Liver (tissue), 8 donors: ENCODE measurements at regions not wholly inside any gene's neighbourhood (a gene's known extent, or its start where the extent isn't known, plus 50 kb on each side); places are given as distances from the start of the nearest gene placed in this dataset.

Experiments used
- DNase-seq: peaks from one replicate; pipeline ENCODE4 v3.0.0-alpha.2; 2017; ENCODE audit warnings: low spot score
- H3K27ac ChIP-seq, 2 donors: one replicate each; pipeline ENCODE4 v1.7.0; 2013; ENCODE audit warnings: inconsistent platforms in 2 of 2, low read length in 2 of 2, control low read depth in 1 of 2, low read depth in 1 of 2, mild to moderate bottlenecking in 1 of 2
- H3K27me3 ChIP-seq, 4 donors: one replicate each; pipeline versions ENCODE4 v1.6.1 to v1.7.0; 2013; ENCODE audit warnings: low read length in 3 of 4, inconsistent platforms in 1 of 4, mild to moderate bottlenecking in 1 of 4, moderate library complexity in 1 of 4; ENCODE audit not compliant: control insufficient read depth in 4 of 4, insufficient read depth in 4 of 4
- H3K36me3 ChIP-seq, 4 donors: one replicate each; pipeline versions ENCODE4 v1.6.1 to v1.7.0; 2013; ENCODE audit warnings: low read length in 3 of 4, mild to moderate bottlenecking in 3 of 4, low read depth in 1 of 4, moderate library complexity in 1 of 4; ENCODE audit not compliant: control insufficient read depth in 4 of 4, insufficient read depth in 3 of 4
- H3K4me1 ChIP-seq, 4 donors: one replicate each; pipeline versions ENCODE4 v1.6.1 to v1.7.0; 2013; ENCODE audit warnings: low read length in 3 of 4, mild to moderate bottlenecking in 3 of 4, moderate library complexity in 1 of 4; ENCODE audit not compliant: control insufficient read depth in 4 of 4, insufficient read depth in 4 of 4
- H3K4me3 ChIP-seq, 3 donors: one replicate each; pipeline versions ENCODE4 v1.6.1 to v1.7.0; 2013; ENCODE audit warnings: low read length in 3 of 3, control low read depth in 1 of 3, low read depth in 1 of 3, mild to moderate bottlenecking in 1 of 3
- H3K9ac ChIP-seq, 2 donors: one replicate each; pipeline ENCODE4 v1.7.0; 2013; ENCODE audit warnings: low read length in 2 of 2, mild to moderate bottlenecking in 2 of 2, moderate library complexity in 2 of 2, control low read depth in 1 of 2, low read depth in 1 of 2
- H3K9me3 ChIP-seq, 4 donors: one replicate each; pipeline versions ENCODE4 v1.6.1 to v1.7.0; 2013; ENCODE audit warnings: low read length in 3 of 4; ENCODE audit not compliant: control insufficient read depth in 4 of 4
- EGR1 ChIP-seq, 2 donors: IDR thresholded peaks; 2 replicates each; pipeline ENCODE4 v1.6.1; 2016 to 2018; ENCODE audit warnings: antibody characterized with exemption in 2 of 2, low read depth in 2 of 2
- FOXA1 ChIP-seq: IDR thresholded peaks from 2 replicates; pipeline ENCODE4 v1.6.1; 2016; ENCODE audit warnings: antibody characterized with exemption
- GABPA ChIP-seq, 2 donors: IDR thresholded peaks in 1 of 2; conservative IDR thresholded peaks in 1 of 2; 2 replicates each; pipeline ENCODE4 v1.6.1; 2016; ENCODE audit warnings: antibody characterized with exemption in 2 of 2, mild to moderate bottlenecking in 1 of 2, moderate library complexity in 1 of 2
- HNF4A ChIP-seq, 2 donors: conservative IDR thresholded peaks; 2 replicates each; pipeline ENCODE4 v1.6.1; 2016; ENCODE audit warnings: antibody characterized with exemption in 2 of 2, mild to moderate bottlenecking in 2 of 2
- HNF4G ChIP-seq: IDR thresholded peaks from 2 replicates; pipeline ENCODE4 v1.6.1; 2016; ENCODE audit warnings: antibody characterized with exemption
- JUND ChIP-seq, 2 donors: IDR thresholded peaks; 2 replicates each; pipeline ENCODE4 v1.6.1; 2016; ENCODE audit warnings: antibody characterized with exemption in 2 of 2
- NR2F2 ChIP-seq: IDR thresholded peaks from 2 replicates; pipeline ENCODE4 v1.6.1; 2016; ENCODE audit warnings: antibody characterized with exemption
- RAD21 ChIP-seq, 2 donors: IDR thresholded peaks; 2 replicates each; pipeline ENCODE4 v1.6.1; 2016; ENCODE audit warnings: antibody characterized with exemption in 2 of 2, mild to moderate bottlenecking in 2 of 2
- SP1 ChIP-seq: IDR thresholded peaks from 2 replicates; pipeline ENCODE4 v1.6.1; 2018; ENCODE audit warnings: antibody characterized with exemption, mild to moderate bottlenecking
- TAF1 ChIP-seq: conservative IDR thresholded peaks from 2 replicates; pipeline ENCODE4 v1.6.1; 2016; ENCODE audit warnings: antibody characterized with exemption, mild to moderate bottlenecking
- YY1 ChIP-seq: IDR thresholded peaks from 2 replicates; pipeline ENCODE4 v1.6.1; 2016; ENCODE audit warnings: antibody characterized with exemption, mild to moderate bottlenecking
- WGBS: extraction: QIAGEN DNeasy Blood & Tissue Kit; methylation state at CpG from one replicate; pipeline ENCODE4 v1.1.7; 2013; 5-methylcytosine and 5-hydroxymethylcytosine counted together
- TF ChIP-seq, protein P1 (sequence below): IDR thresholded peaks from 2 replicates; pipeline ENCODE4 v1.6.1; 2016; ENCODE audit warnings: antibody characterized with exemption
- TF ChIP-seq, protein P2 (sequence below): fragments of 150-350 bp; IDR thresholded peaks from 2 replicates; pipeline ENCODE4 v1.5.1; 2017; ENCODE audit warnings: improper control_type of control experiment, low read depth, low read length; ENCODE audit not compliant: missing input control
- TF ChIP-seq, protein P3 (sequence below): IDR thresholded peaks from 2 replicates; pipeline ENCODE4 v1.6.1; 2016; ENCODE audit warnings: antibody characterized with exemption, mild to moderate bottlenecking
- TF ChIP-seq, protein P4 (sequence below): IDR thresholded peaks from 2 replicates; pipeline ENCODE4 v1.6.1; 2016; ENCODE audit warnings: antibody characterized with exemption
- TF ChIP-seq, protein P5 (sequence below): IDR thresholded peaks from 2 replicates; pipeline ENCODE4 v1.6.1; 2016; ENCODE audit warnings: antibody characterized with exemption
- donor health status: healthy.
- donor health status: healthy.
- donor health status: healthy.
- donor health status: healthy.
- donor health status: healthy.

DNA sequence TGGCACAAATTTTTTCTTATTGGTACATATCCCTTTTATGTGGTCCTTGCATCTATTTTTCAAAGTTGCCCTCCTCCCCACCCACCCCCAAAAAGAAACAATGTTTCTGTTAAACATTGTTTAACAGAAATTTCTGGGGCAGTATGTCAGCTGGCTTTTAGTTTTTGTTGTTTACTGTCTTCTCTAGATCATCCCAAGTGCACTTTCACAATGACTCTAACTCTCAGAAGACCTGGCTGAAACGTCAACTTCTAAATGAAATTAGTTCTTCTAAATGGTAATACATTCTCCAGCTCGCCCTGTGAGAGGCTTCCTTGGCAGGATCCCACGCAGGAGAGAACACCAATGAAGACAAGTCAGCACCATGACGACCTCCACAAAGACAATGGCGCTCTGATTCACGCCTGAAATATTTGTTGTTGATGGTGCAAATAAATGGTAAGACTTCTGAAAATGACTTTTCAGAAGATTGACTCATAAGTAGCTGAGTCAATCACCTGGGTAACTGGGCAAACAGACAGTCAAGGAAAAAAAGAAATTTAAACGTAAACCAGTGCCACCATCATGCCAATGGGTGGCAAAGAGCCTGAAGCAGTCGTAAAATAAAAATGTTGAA, 293.7 kb downstream of the FZD1 start:
- H3K36me3 ChIP-seq = no peaks in the 10 kb centered on the region
- TF ChIP-seq, protein P1, sequence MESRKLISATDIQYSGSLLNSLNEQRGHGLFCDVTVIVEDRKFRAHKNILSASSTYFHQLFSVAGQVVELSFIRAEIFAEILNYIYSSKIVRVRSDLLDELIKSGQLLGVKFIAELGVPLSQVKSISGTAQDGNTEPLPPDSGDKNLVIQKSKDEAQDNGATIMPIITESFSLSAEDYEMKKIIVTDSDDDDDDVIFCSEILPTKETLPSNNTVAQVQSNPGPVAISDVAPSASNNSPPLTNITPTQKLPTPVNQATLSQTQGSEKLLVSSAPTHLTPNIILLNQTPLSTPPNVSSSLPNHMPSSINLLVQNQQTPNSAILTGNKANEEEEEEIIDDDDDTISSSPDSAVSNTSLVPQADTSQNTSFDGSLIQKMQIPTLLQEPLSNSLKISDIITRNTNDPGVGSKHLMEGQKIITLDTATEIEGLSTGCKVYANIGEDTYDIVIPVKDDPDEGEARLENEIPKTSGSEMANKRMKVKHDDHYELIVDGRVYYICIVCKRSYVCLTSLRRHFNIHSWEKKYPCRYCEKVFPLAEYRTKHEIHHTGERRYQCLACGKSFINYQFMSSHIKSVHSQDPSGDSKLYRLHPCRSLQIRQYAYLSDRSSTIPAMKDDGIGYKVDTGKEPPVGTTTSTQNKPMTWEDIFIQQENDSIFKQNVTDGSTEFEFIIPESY = no peak
- TF ChIP-seq, protein P2, sequence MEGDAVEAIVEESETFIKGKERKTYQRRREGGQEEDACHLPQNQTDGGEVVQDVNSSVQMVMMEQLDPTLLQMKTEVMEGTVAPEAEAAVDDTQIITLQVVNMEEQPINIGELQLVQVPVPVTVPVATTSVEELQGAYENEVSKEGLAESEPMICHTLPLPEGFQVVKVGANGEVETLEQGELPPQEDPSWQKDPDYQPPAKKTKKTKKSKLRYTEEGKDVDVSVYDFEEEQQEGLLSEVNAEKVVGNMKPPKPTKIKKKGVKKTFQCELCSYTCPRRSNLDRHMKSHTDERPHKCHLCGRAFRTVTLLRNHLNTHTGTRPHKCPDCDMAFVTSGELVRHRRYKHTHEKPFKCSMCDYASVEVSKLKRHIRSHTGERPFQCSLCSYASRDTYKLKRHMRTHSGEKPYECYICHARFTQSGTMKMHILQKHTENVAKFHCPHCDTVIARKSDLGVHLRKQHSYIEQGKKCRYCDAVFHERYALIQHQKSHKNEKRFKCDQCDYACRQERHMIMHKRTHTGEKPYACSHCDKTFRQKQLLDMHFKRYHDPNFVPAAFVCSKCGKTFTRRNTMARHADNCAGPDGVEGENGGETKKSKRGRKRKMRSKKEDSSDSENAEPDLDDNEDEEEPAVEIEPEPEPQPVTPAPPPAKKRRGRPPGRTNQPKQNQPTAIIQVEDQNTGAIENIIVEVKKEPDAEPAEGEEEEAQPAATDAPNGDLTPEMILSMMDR = no peak
- TF ChIP-seq HNF4A (conservative IDR thresholded peaks at IDR 0.05) (no peak), HNF4G (no peak), YY1 (no peak), TAF1 (no peak), RAD21 (IDR thresholded peaks at IDR 0.05) (no peak), NR2F2 (no peak), JUND (IDR thresholded peaks at IDR 0.05) (no peak), GABPA (IDR thresholded peaks at IDR 0.05 in 1 of 2, conservative IDR thresholded peaks at IDR 0.05 in 1 of 2) (no peak), EGR1 (IDR thresholded peaks at IDR 0.05; ENCODE audit: low read depth in 2 of 2) (no peak), SP1 (no peak), FOXA1 (no peak)
- TF ChIP-seq, protein P3, sequence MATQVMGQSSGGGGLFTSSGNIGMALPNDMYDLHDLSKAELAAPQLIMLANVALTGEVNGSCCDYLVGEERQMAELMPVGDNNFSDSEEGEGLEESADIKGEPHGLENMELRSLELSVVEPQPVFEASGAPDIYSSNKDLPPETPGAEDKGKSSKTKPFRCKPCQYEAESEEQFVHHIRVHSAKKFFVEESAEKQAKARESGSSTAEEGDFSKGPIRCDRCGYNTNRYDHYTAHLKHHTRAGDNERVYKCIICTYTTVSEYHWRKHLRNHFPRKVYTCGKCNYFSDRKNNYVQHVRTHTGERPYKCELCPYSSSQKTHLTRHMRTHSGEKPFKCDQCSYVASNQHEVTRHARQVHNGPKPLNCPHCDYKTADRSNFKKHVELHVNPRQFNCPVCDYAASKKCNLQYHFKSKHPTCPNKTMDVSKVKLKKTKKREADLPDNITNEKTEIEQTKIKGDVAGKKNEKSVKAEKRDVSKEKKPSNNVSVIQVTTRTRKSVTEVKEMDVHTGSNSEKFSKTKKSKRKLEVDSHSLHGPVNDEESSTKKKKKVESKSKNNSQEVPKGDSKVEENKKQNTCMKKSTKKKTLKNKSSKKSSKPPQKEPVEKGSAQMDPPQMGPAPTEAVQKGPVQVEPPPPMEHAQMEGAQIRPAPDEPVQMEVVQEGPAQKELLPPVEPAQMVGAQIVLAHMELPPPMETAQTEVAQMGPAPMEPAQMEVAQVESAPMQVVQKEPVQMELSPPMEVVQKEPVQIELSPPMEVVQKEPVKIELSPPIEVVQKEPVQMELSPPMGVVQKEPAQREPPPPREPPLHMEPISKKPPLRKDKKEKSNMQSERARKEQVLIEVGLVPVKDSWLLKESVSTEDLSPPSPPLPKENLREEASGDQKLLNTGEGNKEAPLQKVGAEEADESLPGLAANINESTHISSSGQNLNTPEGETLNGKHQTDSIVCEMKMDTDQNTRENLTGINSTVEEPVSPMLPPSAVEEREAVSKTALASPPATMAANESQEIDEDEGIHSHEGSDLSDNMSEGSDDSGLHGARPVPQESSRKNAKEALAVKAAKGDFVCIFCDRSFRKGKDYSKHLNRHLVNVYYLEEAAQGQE = no peak
- TF ChIP-seq, protein P4, sequence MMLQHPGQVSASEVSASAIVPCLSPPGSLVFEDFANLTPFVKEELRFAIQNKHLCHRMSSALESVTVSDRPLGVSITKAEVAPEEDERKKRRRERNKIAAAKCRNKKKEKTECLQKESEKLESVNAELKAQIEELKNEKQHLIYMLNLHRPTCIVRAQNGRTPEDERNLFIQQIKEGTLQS = no peak
- TF ChIP-seq, protein P5, sequence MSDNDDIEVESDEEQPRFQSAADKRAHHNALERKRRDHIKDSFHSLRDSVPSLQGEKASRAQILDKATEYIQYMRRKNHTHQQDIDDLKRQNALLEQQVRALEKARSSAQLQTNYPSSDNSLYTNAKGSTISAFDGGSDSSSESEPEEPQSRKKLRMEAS = no peak
- no peak for DNase-seq
- 85% methylated on average over 8 of the region's 8 CpGs for WGBS
- no peak overlapping the region for H3K27ac ChIP-seq
- no peak overlapping the region for H3K4me3 ChIP-seq
- H3K9ac ChIP-seq = no peak overlapping the region
- no peaks in the 10 kb centered on the region for H3K9me3 ChIP-seq
- H3K4me1 ChIP-seq = no peaks in the 10 kb centered on the region
- no peaks in the 10 kb centered on the region for H3K27me3 ChIP-seq
